Keratinocyte (primary cell): ENCODE measurements at regions not wholly inside any gene's neighbourhood (a gene's known extent, or its start where the extent isn't known, plus 50 kb on each side); places are given as distances from the start of the nearest gene placed in this dataset.

Source experiments
- CTCF ChIP-seq, 3 experiments: IDR thresholded peaks in 1 of 3; conservative IDR thresholded peaks in 1 of 3; optimal IDR thresholded peaks in 1 of 3; 2 replicates in 2 of 3; 3 replicates in 1 of 3; pipeline versions ENCODE3 to v1.5.1; 2011; ENCODE audit warnings: low read length in 3 of 3, mild to moderate bottlenecking in 3 of 3, moderate library complexity in 2 of 3, control low read depth in 1 of 3, inconsistent platforms in 1 of 3; ENCODE audit not compliant: insufficient read depth in 2 of 3; ENCODE audit errors: extremely low read depth in 1 of 3
- EZH2 ChIP-seq: IDR thresholded peaks from one replicate; pipeline ENCODE4 v1.6.1; 2012; ENCODE audit warnings: inconsistent platforms, mild to moderate bottlenecking, low read length, moderate library complexity

- no peak for TF ChIP-seq CTCF (optimal IDR thresholded peaks at IDR 0.05 in 1 of 3, IDR thresholded peaks at IDR 0.05 in 1 of 3, conservative IDR thresholded peaks at IDR 0.05 in 1 of 3; ENCODE audit: extremely low read depth in 1 of 3, insufficient read depth in 2 of 3, low read length in 3 of 3)
- no peak for TF ChIP-seq EZH2
These were observed 817.9 kb downstream of the BRINP3 start for GRCh38 chr1:189659731-189660130.
